Bronchial epithelial cell (primary cell): ENCODE measurements at regions not wholly inside any gene's neighbourhood (a gene's known extent, or its start where the extent isn't known, plus 50 kb on each side); places are given as distances from the start of the nearest gene placed in this dataset.

ENCODE experiments used
- DNase-seq: peaks from one replicate; pipeline ENCODE4 v3.0.0-alpha.2; 2010; ENCODE audit warnings: low read depth
- FAIRE-seq: peaks from 2 replicates; lab custom pipeline; 2011; peaks lifted over from hg19 to GRCh38; lab: Jason Lieb, UNC
- H3K27me3 ChIP-seq: 2 replicates; pipeline ENCODE4 v1.5.1; 2011; ENCODE audit warnings: low read length; ENCODE audit not compliant: control insufficient read depth, insufficient read depth
- H3K36me3 ChIP-seq: 2 replicates; pipeline ENCODE4 v1.5.1; 2011; ENCODE audit warnings: low read length; ENCODE audit not compliant: control insufficient read depth, insufficient read depth
- H3K4me3 ChIP-seq: 2 replicates; pipeline ENCODE4 v1.5.1; 2011; ENCODE audit warnings: mild to moderate bottlenecking, low read depth, low read length, control low read depth
- TF ChIP-seq, protein P1 (sequence below): IDR thresholded peaks from 2 replicates; pipeline ENCODE4 v1.5.1; 2011; ENCODE audit warnings: mild to moderate bottlenecking, moderate library complexity, low read length, control low read depth, inconsistent platforms; ENCODE audit not compliant: insufficient read depth, severe bottlenecking

GRCh38 chr5:114928644-114929462 is 240.9 kb downstream of the TRIM36 start:
- no peaks in the 10 kb centered on the region for H3K36me3 ChIP-seq
- H3K4me3 ChIP-seq: no peak overlapping the region
- TF ChIP-seq, protein P1, sequence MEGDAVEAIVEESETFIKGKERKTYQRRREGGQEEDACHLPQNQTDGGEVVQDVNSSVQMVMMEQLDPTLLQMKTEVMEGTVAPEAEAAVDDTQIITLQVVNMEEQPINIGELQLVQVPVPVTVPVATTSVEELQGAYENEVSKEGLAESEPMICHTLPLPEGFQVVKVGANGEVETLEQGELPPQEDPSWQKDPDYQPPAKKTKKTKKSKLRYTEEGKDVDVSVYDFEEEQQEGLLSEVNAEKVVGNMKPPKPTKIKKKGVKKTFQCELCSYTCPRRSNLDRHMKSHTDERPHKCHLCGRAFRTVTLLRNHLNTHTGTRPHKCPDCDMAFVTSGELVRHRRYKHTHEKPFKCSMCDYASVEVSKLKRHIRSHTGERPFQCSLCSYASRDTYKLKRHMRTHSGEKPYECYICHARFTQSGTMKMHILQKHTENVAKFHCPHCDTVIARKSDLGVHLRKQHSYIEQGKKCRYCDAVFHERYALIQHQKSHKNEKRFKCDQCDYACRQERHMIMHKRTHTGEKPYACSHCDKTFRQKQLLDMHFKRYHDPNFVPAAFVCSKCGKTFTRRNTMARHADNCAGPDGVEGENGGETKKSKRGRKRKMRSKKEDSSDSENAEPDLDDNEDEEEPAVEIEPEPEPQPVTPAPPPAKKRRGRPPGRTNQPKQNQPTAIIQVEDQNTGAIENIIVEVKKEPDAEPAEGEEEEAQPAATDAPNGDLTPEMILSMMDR: no peak
- H3K27me3 ChIP-seq: no peaks in the 10 kb centered on the region
- FAIRE-seq: no peak
- DNase-seq: no peak

- Histone ChIP-seq H3K4me3 (no peak overlapping the region), H3K36me3 (no peaks in the 10 kb centered on the region), H3K27me3 (no peaks in the 10 kb centered on the region)
- TF ChIP-seq, protein P1: no peak
- no peak for DNase-seq
- FAIRE-seq: no peak
Observed at GRCh38 chr5:114924769-114925168, 244.9 kb downstream of the TRIM36 start.

DNA sequence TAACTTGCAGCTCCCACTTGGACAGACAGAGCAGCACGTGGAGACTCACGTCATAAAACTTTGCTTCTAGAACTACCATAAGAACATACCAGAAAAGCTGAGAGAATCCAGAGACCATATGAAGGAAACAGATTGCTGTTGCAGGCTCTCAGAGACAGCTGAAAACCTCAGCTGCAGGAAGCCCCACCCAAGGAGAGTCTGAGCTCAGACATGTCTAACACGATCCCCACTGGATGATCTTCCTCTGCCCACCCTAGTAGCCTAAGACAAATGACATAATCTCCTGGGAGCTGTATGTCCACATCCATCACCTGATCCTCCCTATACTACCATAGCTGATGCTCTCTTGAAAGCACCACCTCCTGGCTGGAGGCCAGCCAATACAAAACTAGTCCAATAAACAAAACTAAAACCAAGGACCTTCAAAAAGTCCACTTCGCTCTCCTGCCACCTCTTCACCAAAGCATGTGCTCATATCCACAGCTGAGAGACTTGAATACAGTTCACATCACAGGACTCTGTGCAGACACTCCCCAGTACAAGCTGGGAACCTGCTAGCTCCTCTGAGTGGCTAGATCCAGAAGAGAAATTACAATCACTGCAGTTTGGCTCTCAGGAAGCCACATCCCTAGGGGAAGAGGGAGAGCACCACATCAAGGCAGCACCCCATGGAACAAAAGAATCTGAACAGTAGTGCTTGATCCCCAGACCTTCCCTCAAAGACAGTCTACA is 257.4 kb downstream of the TRIM36 start:
- TF ChIP-seq, protein P1: no peak
- DNase-seq (no peak), FAIRE-seq (no peak)
- Histone ChIP-seq H3K36me3 (no peaks in the 10 kb centered on the region), H3K27me3 (no peaks in the 10 kb centered on the region), H3K4me3 (no peak overlapping the region)

GRCh38 chr5:114910727-114911126 is 259.0 kb downstream of the TRIM36 start:
- TF ChIP-seq, protein P1: no peak
- Histone ChIP-seq H3K4me3 (no peak overlapping the region), H3K36me3 (no peaks in the 10 kb centered on the region), H3K27me3 (no peaks in the 10 kb centered on the region)
- FAIRE-seq (no peak), DNase-seq (no peak)

DNA sequence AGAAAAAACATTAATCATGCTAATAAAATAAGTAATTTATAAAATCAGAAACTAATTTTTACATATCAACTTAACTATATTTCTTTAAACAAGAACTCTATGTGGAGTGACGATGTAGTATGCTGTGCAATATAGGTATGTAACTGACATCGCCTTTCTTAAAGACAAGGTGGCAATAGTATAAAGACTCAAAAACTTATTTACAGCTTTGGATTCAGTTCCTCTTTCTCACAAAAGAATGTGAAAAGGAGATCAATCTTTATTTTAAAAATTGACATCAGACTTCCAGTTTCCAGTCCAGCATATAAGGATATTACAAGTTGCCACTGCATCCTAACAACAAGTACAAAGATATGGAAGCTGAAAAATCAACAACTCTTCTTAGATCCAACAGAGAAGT is 260.3 kb downstream of the TRIM36 start:
- Histone ChIP-seq H3K27me3 (no peaks in the 10 kb centered on the region), H3K4me3 (no peak overlapping the region), H3K36me3 (no peaks in the 10 kb centered on the region)
- DNase-seq (no peak), FAIRE-seq (no peak)
- TF ChIP-seq, protein P1: no peak
